Stimulated activated CD8-positive, alpha-beta memory T cell treated with anti-CD3 and anti-CD28 coated beads, Interleukin-15, amount 100 ng/mL, for 4 hours (primary cell): ENCODE measurements at regions not wholly inside any gene's neighbourhood (a gene's known extent, or its start where the extent isn't known, plus 50 kb on each side); places are given as distances from the start of the nearest gene placed in this dataset.
"Not testable (repeated sequence)": the region's sequence is repeated elsewhere in the genome, so short reads cannot be mapped to it uniquely, and the experiment has no call there.

Experiments used
- DNase-seq, 2 donors: peaks; one replicate each; pipeline ENCODE4 v3.0.0-alpha.2; 2020; ENCODE audit warnings: low read depth in 2 of 2

- no peak for DNase-seq
Measured at GRCh38 chr3:150300852-150301517, 107.1 kb upstream of the TSC22D2 start.

DNA sequence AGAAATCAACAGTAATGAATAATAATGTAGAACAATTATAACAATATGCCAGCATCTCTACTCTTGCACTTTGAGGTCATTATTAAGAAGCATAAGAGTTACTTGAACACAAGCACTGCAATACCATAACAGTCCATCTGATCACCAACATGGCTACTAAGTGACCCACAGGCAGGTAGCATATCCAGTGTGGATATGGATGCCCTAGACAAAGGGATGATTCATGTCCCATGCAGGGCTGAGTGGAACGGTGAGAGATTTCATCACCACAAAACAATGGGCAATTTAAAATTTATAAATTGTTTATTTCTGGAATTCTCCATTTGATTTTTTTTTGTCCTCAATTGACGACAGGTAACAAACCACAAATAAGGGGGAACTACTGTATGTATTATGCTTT, 107.7 kb upstream of the TSC22D2 start:
- no peak for DNase-seq

- no peak for DNase-seq
Measured at GRCh38 chr3:150299201-150299600, 108.9 kb upstream of the TSC22D2 start.

DNA sequence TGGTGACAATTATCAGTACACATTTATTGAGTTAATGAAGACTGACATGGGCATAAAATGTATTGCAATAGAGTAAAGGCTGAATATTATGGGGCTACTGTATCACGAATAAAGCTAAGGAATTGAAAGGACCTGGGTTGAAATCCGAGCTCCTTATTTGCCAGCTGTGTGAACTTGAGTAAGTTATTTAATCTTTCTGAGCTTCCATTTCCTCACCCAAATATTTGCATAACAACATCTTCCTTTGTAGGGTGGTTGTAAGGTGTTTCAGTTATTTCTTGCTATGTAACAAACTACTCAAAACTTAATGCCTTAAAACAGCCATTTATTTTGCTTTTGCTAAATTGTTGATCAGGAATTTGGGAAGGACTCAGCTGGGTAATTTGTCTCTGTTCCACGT, 111.1 kb upstream of the TSC22D2 start:
- DNase-seq = no peak

DNA sequence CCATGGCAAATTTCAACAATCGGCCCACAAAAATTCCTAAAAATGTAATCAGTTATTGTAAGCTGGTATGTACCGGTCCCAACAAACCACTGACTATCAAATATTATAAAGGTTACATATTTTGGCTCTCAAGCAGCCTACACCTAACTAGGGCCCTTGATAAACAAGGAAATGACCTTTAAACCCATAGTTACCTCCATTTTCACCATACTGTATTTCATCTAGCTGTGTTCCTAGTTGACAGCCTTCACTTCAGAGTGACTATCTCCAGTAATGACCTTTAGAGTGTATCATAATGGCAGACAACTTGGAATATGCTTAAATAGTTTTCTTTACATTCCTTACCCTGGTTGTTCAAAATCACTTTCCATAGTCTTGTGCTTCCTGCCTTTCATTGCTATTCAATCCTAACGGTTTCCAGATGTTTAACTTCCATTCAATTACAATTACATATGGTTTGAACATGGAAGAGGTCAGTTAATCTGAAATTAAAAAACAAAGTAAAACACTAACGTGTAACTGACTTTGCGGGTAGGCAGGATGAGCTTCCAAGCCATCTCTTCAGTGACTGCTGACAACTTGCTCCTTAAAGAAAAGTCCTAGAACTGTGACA, 111.9 kb upstream of the TSC22D2 start:
- DNase-seq = no peak

- DNase-seq = no peak
Measured at GRCh38 chr3:150293401-150294001, 114.6 kb upstream of the TSC22D2 start.

DNA sequence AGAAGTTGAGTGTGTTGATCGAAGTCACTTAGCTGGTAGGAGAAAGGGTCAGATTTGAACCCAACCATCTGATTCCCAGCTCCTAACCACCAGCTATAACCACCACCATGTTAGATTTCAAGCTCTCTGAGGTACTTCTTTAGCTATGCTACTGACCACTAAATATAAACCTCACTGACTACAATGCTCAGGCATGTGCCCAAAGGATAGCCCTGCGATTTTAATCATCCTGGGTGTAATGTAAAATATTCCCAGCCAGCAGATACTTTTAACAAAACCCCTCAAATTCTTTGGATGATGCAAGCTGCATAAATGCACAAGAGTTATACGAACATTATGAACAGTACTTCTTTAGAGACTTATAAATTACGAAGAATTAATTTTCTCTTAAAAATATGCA, 115.2 kb upstream of the TSC22D2 start:
- no peak for DNase-seq

- DNase-seq = no peak
Measured at GRCh38 chr3:150291515-150291914, 116.6 kb upstream of the TSC22D2 start.

- DNase-seq = no peak
Measured at GRCh38 chr3:150286390-150287147, 121.5 kb upstream of the TSC22D2 start.

DNA sequence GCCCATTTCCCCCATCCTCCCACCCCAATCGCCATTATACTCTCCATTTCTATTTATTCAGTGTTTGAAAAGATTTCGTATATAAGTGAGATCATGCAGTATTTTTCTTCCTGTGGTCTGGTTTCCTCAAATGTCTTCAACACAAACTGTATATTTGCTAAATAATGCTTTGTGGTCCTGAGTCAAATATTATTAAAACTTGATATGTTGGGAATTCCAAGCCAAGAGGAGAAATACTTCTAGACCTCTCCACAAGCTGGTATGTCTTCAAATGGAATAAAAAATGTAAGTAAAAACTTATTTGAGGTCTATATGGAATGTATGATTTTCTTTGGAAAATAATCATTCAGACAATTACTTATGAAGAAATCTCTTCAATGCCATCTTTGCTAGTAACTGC, 122.5 kb upstream of the TSC22D2 start:
- no peak for DNase-seq

GRCh38 chr3:150278843-150279381, 129.2 kb upstream of the TSC22D2 start:
- no peak for DNase-seq

DNA sequence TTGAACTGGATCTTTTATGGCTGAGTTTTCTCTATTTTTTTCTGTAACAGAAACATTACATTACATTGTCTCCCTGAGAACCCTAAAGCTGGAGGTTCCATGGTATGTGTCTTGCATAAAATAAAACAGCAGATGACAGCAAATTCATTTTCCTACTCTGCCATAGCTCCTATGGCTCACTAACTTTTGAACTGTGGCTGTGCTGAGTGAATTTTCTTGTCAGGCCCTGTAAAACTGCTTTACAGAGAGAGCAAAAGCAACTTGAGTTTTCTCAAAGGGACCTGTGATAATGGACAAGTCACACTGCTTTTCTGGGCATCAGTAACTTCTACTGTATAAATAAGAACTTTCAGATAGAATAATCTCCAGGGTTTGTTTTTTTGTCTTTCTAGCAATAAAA, 129.9 kb upstream of the TSC22D2 start:
- DNase-seq = no peak

- no peak for DNase-seq
Measured at GRCh38 chr3:150277444-150277843, 130.7 kb upstream of the TSC22D2 start.

DNA sequence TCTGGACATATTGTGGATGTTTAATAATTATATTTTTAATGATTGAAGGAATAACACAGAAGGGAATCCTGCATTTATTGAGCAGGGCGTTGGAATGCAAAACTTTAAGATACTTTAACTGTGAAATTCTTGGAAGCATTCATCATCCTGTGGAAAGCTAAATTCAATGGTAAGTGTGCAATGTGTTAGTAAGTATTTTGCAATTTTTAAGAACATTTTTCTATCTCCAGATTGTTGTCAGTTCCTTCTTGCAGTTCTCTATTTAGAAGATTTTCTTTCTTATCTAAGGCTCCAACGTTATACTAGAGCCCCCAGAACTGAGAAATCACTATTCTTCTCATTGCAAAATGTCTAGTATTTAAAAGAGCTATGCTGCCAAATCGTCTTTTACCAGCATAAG, 132.2 kb upstream of the TSC22D2 start:
- DNase-seq = no peak

GRCh38 chr3:150274372-150274771, 133.7 kb upstream of the TSC22D2 start:
- DNase-seq = no peak

DNA sequence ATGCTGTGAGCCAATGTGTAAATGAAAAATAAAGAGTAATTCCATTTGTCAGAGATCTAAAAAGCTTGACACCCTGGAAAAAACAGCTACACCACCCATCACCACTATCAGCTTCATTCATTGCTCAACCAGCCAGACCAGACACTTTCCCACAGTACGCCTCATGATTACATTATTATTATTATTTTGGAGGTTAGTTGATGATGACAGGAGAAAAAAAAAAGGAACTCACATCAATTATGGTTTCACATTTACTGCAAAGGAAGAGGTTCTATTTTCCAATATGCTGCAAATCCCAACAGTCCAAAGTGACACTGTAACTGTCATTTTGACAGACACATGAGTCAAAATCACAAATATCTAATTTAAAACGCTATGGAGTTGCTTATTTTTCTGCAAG, 134.7 kb upstream of the TSC22D2 start:
- no peak for DNase-seq

- no peak for DNase-seq
Measured at GRCh38 chr3:150271591-150271960, 136.5 kb upstream of the TSC22D2 start.

DNA sequence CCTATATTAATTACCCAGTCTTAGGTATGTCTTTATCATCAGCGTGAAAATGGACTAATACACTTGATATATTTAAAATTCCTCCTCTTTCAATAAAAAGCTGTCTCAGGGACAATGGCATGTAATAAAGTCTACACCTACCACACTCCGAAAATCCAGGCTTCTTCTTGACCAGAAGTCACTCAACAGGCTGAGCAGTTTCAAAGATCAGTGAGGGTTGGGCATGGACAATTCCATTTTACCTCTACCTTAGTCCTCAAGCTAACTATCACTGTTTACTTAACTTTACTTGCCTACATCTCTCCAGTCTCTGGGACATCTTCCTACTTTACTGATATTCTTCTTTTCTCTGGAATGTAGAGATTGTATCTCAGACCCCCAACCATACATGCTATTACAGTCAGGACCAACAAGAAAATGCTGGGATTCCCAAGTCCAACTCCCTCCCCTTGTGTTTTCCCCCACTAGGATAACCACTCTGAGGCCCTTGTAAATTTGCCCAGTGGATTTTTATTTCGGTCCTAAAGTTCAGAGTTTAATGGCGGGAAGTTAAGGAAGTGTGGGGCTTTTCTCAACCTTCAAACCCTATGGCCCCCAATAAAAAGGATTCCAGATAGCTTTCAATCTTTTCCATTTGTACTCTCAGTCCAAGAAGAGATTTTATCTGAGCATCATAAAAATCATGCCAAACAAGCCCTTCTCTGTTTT, 137.1 kb upstream of the TSC22D2 start:
- no peak for DNase-seq

DNA sequence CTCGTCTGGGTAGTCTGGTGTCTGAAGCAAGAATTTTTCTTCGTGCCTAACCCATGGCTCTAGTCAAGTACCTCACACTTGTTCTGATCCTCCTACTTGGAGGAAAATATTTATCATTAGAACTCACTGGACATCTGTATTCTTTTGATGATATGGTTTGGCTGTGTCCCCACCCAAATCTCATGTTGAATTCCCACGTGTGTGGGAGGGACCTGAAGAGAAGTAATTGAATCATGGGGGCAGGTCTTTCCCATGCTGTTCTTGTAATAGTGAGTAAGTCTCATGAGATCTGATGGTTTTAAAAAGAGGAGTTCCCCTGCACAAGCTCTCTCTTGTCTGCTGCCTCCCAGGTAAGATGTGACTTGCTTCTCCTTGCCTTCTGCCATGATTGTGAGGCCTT, 137.7 kb upstream of the TSC22D2 start:
- DNase-seq = not testable (repeated sequence)

- DNase-seq = no peak
Measured at GRCh38 chr3:150269526-150269925, 138.6 kb upstream of the TSC22D2 start.

- no peak for DNase-seq
Measured at GRCh38 chr3:150268426-150269391, 139.4 kb upstream of the TSC22D2 start.
